ENCODE measurements at regions not wholly inside any gene's neighbourhood (a gene's known extent, or its start where the extent isn't known, plus 50 kb on each side); places are given as distances from the start of the nearest gene placed in this dataset.
"Not testable (repeated sequence)": the region's sequence is repeated elsewhere in the genome, so short reads cannot be mapped to it uniquely, and the experiment has no call there.

GRCh38 chr9:82880336-82881050 is 182.4 kb downstream of the RASEF start:
- no peak for DNase-seq (ENCODE audit: low read depth)
- no peak overlapping the region for H3K4me3 ChIP-seq (ENCODE audit: control insufficient read depth, low read depth, low read length)
- no peak for TF ChIP-seq CTCF (conservative IDR thresholded peaks at IDR 0.05; ENCODE audit: control insufficient read depth, insufficient read depth, low read depth, low read length)

- peak; percentile 6 for DNase-seq (ENCODE audit: low read depth)
- H3K4me3 ChIP-seq (ENCODE audit: control insufficient read depth, low read depth, low read length) = no peak overlapping the region
- TF ChIP-seq CTCF (conservative IDR thresholded peaks at IDR 0.05; ENCODE audit: control insufficient read depth, insufficient read depth, low read depth, low read length) = no peak
Observed at GRCh38 chr9:82882138-82882537, 180.8 kb downstream of the RASEF start.

- TF ChIP-seq CTCF (conservative IDR thresholded peaks at IDR 0.05; ENCODE audit: control insufficient read depth, insufficient read depth, low read depth, low read length) = no peak
- no peak for DNase-seq (ENCODE audit: low read depth)
Observed at GRCh38 chr9:82882748-82883147, 180.2 kb downstream of the RASEF start.

GRCh38 chr9:82883436-82883835 is 179.5 kb downstream of the RASEF start:
- no peak for DNase-seq (ENCODE audit: low read depth)
- no peak overlapping the region for H3K4me3 ChIP-seq (ENCODE audit: control insufficient read depth, low read depth, low read length)
- no peak for TF ChIP-seq CTCF (conservative IDR thresholded peaks at IDR 0.05; ENCODE audit: control insufficient read depth, insufficient read depth, low read depth, low read length)

More at GRCh38 chr9:82882748-82883147, 180.2 kb downstream of the RASEF start:
- H3K4me3 ChIP-seq (ENCODE audit: control insufficient read depth, low read depth, low read length) = no peak overlapping the region

- DNase-seq (ENCODE audit: low read depth); H3K4me3 ChIP-seq (ENCODE audit: control insufficient read depth, low read depth, low read length): not testable (repeated sequence)
Observed at GRCh38 chr9:82883974-82884373, 179.0 kb downstream of the RASEF start.

- no peak overlapping the region for H3K4me3 ChIP-seq (ENCODE audit: control insufficient read depth, low read depth, low read length)
- no peak for DNase-seq (ENCODE audit: low read depth)
- no peak for TF ChIP-seq CTCF (conservative IDR thresholded peaks at IDR 0.05; ENCODE audit: control insufficient read depth, insufficient read depth, low read depth, low read length)
Observed at GRCh38 chr9:82890401-82890800, 172.5 kb downstream of the RASEF start.

GRCh38 chr9:82890865-82891264 is 172.1 kb downstream of the RASEF start:
- H3K4me3 ChIP-seq (ENCODE audit: control insufficient read depth, low read depth, low read length) = no peak overlapping the region
- no peak for TF ChIP-seq CTCF (conservative IDR thresholded peaks at IDR 0.05; ENCODE audit: control insufficient read depth, insufficient read depth, low read depth, low read length)
- no peak for DNase-seq (ENCODE audit: low read depth)

Data from fibroblast of mammary gland (primary cell).